SU-DHL-6 (cell line): ENCODE measurements at regions not wholly inside any gene's neighbourhood (a gene's known extent, or its start where the extent isn't known, plus 50 kb on each side); places are given as distances from the start of the nearest gene placed in this dataset.

Experiments
- CTCF ChIP-seq: fragments of 200-600 bp; sonication (generic); IDR thresholded peaks from one replicate; pipeline ENCODE4 v1.5.1; 2017; ENCODE audit warnings: antibody characterized with exemption, mild to moderate bottlenecking, low read length, moderate library complexity; ENCODE audit not compliant: insufficient read depth, poor library complexity, severe bottlenecking
- EZH2phosphoT487 ChIP-seq: fragments of 200-600 bp; sonication (generic), shearing (Covaris generic); conservative IDR thresholded peaks from 2 replicates; pipeline ENCODE4 v1.6.1; 2018; ENCODE audit warnings: mild to moderate bottlenecking, antibody characterized with exemption, low read length, moderate library complexity, mixed read lengths

GRCh38 chr10:56928714-56929113 is 567.7 kb upstream of the ZWINT start:
- TF ChIP-seq CTCF = no peak
- TF ChIP-seq EZH2phosphoT487 = no peak
